ENCODE measurements at regions not wholly inside any gene's neighbourhood (a gene's known extent, or its start where the extent isn't known, plus 50 kb on each side); places are given as distances from the start of the nearest gene placed in this dataset.

DNA sequence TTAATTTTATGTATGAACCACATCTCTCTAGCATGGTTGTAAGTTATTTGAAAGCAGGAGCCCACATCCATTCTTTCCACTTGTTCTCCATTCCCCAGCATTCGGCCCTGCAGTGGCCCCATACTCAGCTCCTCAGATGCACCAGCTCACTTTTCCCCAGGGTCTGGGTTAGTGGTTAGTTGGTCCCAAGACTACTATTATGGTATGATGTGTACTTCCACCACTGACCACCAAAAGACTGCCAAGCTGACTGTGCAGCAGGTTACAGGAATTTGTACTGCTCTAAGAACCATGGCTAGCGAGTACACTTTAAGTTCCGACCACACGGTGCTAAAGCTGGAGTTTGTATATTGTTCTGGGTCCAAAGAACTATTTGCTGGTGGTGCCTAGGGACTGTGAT, 413.6 kb upstream of the TCF4 start:
- TF ChIP-seq, protein P1, sequence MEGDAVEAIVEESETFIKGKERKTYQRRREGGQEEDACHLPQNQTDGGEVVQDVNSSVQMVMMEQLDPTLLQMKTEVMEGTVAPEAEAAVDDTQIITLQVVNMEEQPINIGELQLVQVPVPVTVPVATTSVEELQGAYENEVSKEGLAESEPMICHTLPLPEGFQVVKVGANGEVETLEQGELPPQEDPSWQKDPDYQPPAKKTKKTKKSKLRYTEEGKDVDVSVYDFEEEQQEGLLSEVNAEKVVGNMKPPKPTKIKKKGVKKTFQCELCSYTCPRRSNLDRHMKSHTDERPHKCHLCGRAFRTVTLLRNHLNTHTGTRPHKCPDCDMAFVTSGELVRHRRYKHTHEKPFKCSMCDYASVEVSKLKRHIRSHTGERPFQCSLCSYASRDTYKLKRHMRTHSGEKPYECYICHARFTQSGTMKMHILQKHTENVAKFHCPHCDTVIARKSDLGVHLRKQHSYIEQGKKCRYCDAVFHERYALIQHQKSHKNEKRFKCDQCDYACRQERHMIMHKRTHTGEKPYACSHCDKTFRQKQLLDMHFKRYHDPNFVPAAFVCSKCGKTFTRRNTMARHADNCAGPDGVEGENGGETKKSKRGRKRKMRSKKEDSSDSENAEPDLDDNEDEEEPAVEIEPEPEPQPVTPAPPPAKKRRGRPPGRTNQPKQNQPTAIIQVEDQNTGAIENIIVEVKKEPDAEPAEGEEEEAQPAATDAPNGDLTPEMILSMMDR (IDR thresholded peaks at IDR 0.05; ENCODE audit: low read length), result no peak
- no peak for TF ChIP-seq EZH2 (IDR thresholded peaks at IDR 0.05; ENCODE audit: borderline replicate concordance, low read length)

Measured in OCI-LY1 (cell line).